ENCODE measurements at regions not wholly inside any gene's neighbourhood (a gene's known extent, or its start where the extent isn't known, plus 50 kb on each side); places are given as distances from the start of the nearest gene placed in this dataset.

DNA sequence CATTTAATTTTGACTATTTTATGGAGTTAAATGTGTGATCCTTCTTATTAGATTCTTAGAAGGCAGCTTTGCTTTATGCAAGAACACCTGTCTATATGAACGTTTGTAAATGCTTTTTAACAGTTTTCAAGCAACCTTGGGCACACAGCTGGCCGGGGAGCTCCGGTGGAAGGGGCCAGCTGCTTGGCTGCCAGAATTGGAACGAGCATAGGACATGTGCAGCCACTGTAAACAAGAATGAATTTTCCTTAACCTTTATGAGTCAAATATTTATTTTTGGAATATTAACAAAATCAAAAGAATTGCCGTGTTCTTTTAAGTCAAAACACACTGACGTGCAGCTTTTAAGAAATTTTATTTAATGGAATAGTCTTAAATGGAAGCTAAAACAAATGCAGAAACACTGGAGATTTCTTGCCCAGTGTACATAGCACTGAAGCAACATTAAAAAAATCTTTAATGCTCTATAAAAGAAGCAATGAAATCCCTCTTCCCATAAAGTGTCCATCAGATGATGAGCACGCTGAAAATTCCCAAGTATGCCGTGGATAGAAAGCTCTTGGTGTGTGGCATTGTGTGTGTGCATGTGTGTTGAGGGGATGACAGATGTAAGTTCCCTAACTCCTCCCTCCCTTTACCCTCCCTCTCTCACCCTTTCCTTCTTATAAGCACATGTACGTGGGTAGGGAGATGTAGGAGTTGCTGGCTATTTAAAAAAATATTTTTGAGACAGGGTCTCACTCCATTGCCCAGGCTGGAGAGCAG is 208.9 kb upstream of the EXOC2 start:
- TF ChIP-seq POLR2A (IDR thresholded peaks at IDR 0.05; ENCODE audit: low read length) = no peak
- no peak for TF ChIP-seq GATA1 (IDR thresholded peaks at IDR 0.05; ENCODE audit: low read depth, low read length)
